ENCODE measurements at regions not wholly inside any gene's neighbourhood (a gene's known extent, or its start where the extent isn't known, plus 50 kb on each side); places are given as distances from the start of the nearest gene placed in this dataset.
A peak's percentile ranks its signal among the peaks of the same experiment; 100 is the strongest.

GRCh38 chr5:61623401-61624069, 291.5 kb downstream of the ZSWIM6 start:
- 0 out of 2 replicates have a peak, but pooled peaks have one; percentile 18 for TF ChIP-seq CTCF (IDR thresholded peaks at IDR 0.05; ENCODE audit: low read length)
- TF ChIP-seq EZH2phosphoT487 (IDR thresholded peaks at IDR 0.05; ENCODE audit: low read length) = no peak
